Ishikawa (cell line): ENCODE measurements at regions not wholly inside any gene's neighbourhood (a gene's known extent, or its start where the extent isn't known, plus 50 kb on each side); places are given as distances from the start of the nearest gene placed in this dataset.

ENCODE experiments used
- CEBPB ChIP-seq: IDR thresholded peaks from 2 replicates; pipeline ENCODE4 v1.6.1; 2012
- CREB1 ChIP-seq: IDR thresholded peaks from 2 replicates; pipeline ENCODE4 v1.6.1; 2012; ENCODE audit warnings: low read depth
- EGR1 ChIP-seq: IDR thresholded peaks from 2 replicates; pipeline ENCODE4 v1.6.1; 2012
- EP300 ChIP-seq: IDR thresholded peaks from 2 replicates; pipeline ENCODE4 v1.6.1; 2012; ENCODE audit warnings: borderline replicate concordance
- FOXM1 ChIP-seq: IDR thresholded peaks from 2 replicates; pipeline ENCODE4 v1.6.1; 2012; ENCODE audit warnings: low read depth, borderline replicate concordance
- NFIC ChIP-seq: IDR thresholded peaks from 2 replicates; pipeline ENCODE4 v1.6.1; 2012
- RAD21 ChIP-seq: IDR thresholded peaks from 2 replicates; pipeline ENCODE4 v1.6.1; 2012; ENCODE audit warnings: low read depth
- TAF1 ChIP-seq: IDR thresholded peaks from 2 replicates; pipeline ENCODE4 v1.6.1; 2012; ENCODE audit warnings: low read depth, mild to moderate bottlenecking
- TCF12 ChIP-seq: IDR thresholded peaks from 2 replicates; pipeline ENCODE4 v1.6.1; 2012; ENCODE audit warnings: low read depth
- TEAD4 ChIP-seq: IDR thresholded peaks from 2 replicates; pipeline ENCODE4 v1.6.1; 2012
- YY1 ChIP-seq: IDR thresholded peaks from 2 replicates; pipeline ENCODE4 v1.6.1; 2012; ENCODE audit warnings: low read depth
- ZBTB7A ChIP-seq: IDR thresholded peaks from 2 replicates; pipeline ENCODE4 v1.6.1; 2012; ENCODE audit warnings: low read depth
- TF ChIP-seq, protein P1 (sequence below): IDR thresholded peaks from 2 replicates; pipeline ENCODE4 v1.6.1; 2012; ENCODE audit warnings: low read depth, mild to moderate bottlenecking
- TF ChIP-seq, protein P2 (sequence below): IDR thresholded peaks from 2 replicates; pipeline ENCODE4 v1.6.1; 2012
- TF ChIP-seq, protein P3 (sequence below): IDR thresholded peaks from 2 replicates; pipeline ENCODE4 v1.6.1; 2012

DNA sequence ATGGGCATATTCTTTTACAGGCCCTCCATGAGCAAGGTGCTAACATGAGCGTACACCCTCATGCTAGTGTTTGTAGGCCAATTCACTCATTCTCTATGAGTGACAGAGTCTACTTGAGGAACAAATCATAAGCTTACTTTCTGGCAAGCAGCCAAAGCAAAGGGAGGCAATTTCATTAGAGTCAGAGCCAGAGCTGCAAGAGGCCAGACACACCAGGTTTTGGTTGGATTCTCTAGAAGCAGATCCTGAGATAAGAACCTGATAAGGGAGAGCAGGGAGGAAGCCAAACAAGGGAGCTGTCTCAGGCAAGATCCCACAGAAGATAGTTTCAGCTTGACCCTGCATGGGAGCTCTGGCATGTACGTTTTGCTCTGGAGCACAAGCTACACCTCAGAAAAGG lies 214.1 kb upstream of the CTNNB1 start:
- TF ChIP-seq ZBTB7A, result no peak
- no peak for TF ChIP-seq TAF1
- TF ChIP-seq TCF12, result no peak
- TF ChIP-seq, protein P1, sequence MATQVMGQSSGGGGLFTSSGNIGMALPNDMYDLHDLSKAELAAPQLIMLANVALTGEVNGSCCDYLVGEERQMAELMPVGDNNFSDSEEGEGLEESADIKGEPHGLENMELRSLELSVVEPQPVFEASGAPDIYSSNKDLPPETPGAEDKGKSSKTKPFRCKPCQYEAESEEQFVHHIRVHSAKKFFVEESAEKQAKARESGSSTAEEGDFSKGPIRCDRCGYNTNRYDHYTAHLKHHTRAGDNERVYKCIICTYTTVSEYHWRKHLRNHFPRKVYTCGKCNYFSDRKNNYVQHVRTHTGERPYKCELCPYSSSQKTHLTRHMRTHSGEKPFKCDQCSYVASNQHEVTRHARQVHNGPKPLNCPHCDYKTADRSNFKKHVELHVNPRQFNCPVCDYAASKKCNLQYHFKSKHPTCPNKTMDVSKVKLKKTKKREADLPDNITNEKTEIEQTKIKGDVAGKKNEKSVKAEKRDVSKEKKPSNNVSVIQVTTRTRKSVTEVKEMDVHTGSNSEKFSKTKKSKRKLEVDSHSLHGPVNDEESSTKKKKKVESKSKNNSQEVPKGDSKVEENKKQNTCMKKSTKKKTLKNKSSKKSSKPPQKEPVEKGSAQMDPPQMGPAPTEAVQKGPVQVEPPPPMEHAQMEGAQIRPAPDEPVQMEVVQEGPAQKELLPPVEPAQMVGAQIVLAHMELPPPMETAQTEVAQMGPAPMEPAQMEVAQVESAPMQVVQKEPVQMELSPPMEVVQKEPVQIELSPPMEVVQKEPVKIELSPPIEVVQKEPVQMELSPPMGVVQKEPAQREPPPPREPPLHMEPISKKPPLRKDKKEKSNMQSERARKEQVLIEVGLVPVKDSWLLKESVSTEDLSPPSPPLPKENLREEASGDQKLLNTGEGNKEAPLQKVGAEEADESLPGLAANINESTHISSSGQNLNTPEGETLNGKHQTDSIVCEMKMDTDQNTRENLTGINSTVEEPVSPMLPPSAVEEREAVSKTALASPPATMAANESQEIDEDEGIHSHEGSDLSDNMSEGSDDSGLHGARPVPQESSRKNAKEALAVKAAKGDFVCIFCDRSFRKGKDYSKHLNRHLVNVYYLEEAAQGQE, result no peak
- TF ChIP-seq CREB1, result no peak
- TF ChIP-seq, protein P2, sequence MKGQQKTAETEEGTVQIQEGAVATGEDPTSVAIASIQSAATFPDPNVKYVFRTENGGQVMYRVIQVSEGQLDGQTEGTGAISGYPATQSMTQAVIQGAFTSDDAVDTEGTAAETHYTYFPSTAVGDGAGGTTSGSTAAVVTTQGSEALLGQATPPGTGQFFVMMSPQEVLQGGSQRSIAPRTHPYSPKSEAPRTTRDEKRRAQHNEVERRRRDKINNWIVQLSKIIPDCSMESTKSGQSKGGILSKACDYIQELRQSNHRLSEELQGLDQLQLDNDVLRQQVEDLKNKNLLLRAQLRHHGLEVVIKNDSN, result no peak
- no peak for TF ChIP-seq EP300
- TF ChIP-seq RAD21, result no peak
- TF ChIP-seq YY1, result no peak
- TF ChIP-seq FOXM1, result no peak
- no peak for TF ChIP-seq CEBPB
- TF ChIP-seq, protein P3, sequence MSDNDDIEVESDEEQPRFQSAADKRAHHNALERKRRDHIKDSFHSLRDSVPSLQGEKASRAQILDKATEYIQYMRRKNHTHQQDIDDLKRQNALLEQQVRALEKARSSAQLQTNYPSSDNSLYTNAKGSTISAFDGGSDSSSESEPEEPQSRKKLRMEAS, result no peak
- TF ChIP-seq TEAD4, result no peak
- no peak for TF ChIP-seq NFIC
- TF ChIP-seq EGR1, result no peak

GRCh38 chr3:40988468-40988867 lies 210.8 kb upstream of the CTNNB1 start:
- TF ChIP-seq, protein P3, result no peak
- no peak for TF ChIP-seq CEBPB
- TF ChIP-seq CREB1, result no peak
- no peak for TF ChIP-seq NFIC
- TF ChIP-seq, protein P2, result no peak
- TF ChIP-seq EP300, result no peak
- TF ChIP-seq ZBTB7A, result no peak

- TF ChIP-seq RAD21 (no peak), TEAD4 (no peak), TCF12 (no peak), NFIC (no peak), CREB1 (no peak), ZBTB7A (no peak)
- TF ChIP-seq, protein P1, result no peak
- TF ChIP-seq, protein P2, result no peak
- TF ChIP-seq, protein P3, result no peak
These were observed 209.9 kb upstream of the CTNNB1 start for GRCh38 chr3:40989141-40990061.

GRCh38 chr3:40990062-40990456 lies 209.2 kb upstream of the CTNNB1 start:
- no peak for TF ChIP-seq CREB1
- no peak for TF ChIP-seq TCF12
- no peak for TF ChIP-seq CEBPB
- TF ChIP-seq, protein P2, result no peak
- TF ChIP-seq, protein P3, result no peak
- TF ChIP-seq, protein P1, result no peak
- no peak for TF ChIP-seq NFIC
- no peak for TF ChIP-seq EGR1
